Uterus (tissue), 2 donors: ENCODE measurements at regions not wholly inside any gene's neighbourhood (a gene's known extent, or its start where the extent isn't known, plus 50 kb on each side); places are given as distances from the start of the nearest gene placed in this dataset.

ENCODE experiments used
- POLR2A ChIP-seq, 2 donors: fragments of 450-650 bp; IDR thresholded peaks; one replicate each; pipeline ENCODE4 v1.6.1; 2016; ENCODE audit warnings: antibody characterized with exemption in 2 of 2, mild to moderate bottlenecking in 1 of 2, moderate library complexity in 1 of 2
- TF ChIP-seq, protein P1 (sequence below), 4 experiments: fragments of 200-600 bp in 2 of 4; fragments of 450-650 bp in 2 of 4; sonication (generic) in 2 of 4; IDR thresholded peaks; one replicate each; pipeline ENCODE4 v1.5.1; 2016 to 2019; ENCODE audit warnings: antibody characterized with exemption in 4 of 4, mild to moderate bottlenecking in 2 of 4, moderate library complexity in 1 of 4

DNA sequence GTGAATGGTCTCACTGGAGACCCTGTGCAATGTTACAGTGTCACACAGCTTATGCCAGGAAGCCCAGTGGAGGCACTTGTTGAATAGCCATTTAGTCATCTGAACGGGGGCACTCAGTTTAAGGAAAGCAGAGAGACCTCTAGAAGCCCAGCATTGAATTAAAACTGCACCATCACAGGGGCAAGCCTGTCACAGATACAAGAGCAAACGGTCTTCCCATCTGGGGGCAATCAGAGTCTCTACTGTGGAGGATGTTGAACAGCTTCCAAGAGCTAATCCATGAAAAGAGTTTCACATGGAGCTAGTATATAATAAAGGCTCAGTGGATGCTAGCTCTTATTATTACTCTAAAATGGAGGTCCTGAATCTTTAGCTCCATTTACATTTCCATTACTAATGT lies 553.7 kb upstream of the ARRDC4 start:
- no peak for TF ChIP-seq POLR2A (IDR thresholded peaks at IDR 0.05)
- TF ChIP-seq, protein P1, sequence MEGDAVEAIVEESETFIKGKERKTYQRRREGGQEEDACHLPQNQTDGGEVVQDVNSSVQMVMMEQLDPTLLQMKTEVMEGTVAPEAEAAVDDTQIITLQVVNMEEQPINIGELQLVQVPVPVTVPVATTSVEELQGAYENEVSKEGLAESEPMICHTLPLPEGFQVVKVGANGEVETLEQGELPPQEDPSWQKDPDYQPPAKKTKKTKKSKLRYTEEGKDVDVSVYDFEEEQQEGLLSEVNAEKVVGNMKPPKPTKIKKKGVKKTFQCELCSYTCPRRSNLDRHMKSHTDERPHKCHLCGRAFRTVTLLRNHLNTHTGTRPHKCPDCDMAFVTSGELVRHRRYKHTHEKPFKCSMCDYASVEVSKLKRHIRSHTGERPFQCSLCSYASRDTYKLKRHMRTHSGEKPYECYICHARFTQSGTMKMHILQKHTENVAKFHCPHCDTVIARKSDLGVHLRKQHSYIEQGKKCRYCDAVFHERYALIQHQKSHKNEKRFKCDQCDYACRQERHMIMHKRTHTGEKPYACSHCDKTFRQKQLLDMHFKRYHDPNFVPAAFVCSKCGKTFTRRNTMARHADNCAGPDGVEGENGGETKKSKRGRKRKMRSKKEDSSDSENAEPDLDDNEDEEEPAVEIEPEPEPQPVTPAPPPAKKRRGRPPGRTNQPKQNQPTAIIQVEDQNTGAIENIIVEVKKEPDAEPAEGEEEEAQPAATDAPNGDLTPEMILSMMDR (IDR thresholded peaks at IDR 0.05): no peak
